Endodermal cell (in vitro differentiated cells): ENCODE measurements at regions not wholly inside any gene's neighbourhood (a gene's known extent, or its start where the extent isn't known, plus 50 kb on each side); places are given as distances from the start of the nearest gene placed in this dataset.

Experiments
- DNase-seq: peaks from one replicate; pipeline ENCODE4 v3.0.0-alpha.2; 2017
- H3K27ac ChIP-seq: 2 replicates; pipeline ENCODE4 v1.5.1; 2013; ENCODE audit warnings: mild to moderate bottlenecking, low read depth, low read length, moderate library complexity
- H3K27me3 ChIP-seq: 2 replicates; pipeline ENCODE4 v1.6.1; 2013; ENCODE audit warnings: mild to moderate bottlenecking, low read length, moderate library complexity; ENCODE audit not compliant: insufficient read depth, control insufficient read depth, poor library complexity, severe bottlenecking
- H3K36me3 ChIP-seq: 2 replicates; pipeline ENCODE4 v1.7.0; 2013; ENCODE audit warnings: mild to moderate bottlenecking, low read length, moderate library complexity; ENCODE audit not compliant: control insufficient read depth, insufficient read depth
- H3K4me1 ChIP-seq: one replicate; pipeline ENCODE4 v1.7.0; 2013; ENCODE audit warnings: low read length; ENCODE audit not compliant: control insufficient read depth, insufficient read depth
- H3K4me3 ChIP-seq: 2 replicates; pipeline ENCODE4 v1.5.1; 2013; ENCODE audit warnings: mild to moderate bottlenecking, low read length, moderate library complexity
- H3K9ac ChIP-seq: 2 replicates; pipeline ENCODE4 v1.6.1; 2013; ENCODE audit warnings: mild to moderate bottlenecking, low read length, moderate library complexity; ENCODE audit not compliant: poor library complexity, severe bottlenecking; ENCODE audit errors: extremely low read depth
- H3K9me3 ChIP-seq: 2 replicates; pipeline ENCODE4 v1.6.1; 2013; ENCODE audit warnings: mild to moderate bottlenecking, low read length, moderate library complexity; ENCODE audit not compliant: control insufficient read depth
- H3K27ac Mint-ChIP-seq: 2 replicates; pipeline ENCODE4 v1.8.0; 2020; ENCODE audit warnings: mixed read lengths
- H3K27me3 Mint-ChIP-seq: 2 replicates; pipeline ENCODE4 v1.8.0; 2021; ENCODE audit warnings: mild to moderate bottlenecking, mixed read lengths; ENCODE audit not compliant: insufficient read depth
- H3K36me3 Mint-ChIP-seq: 2 replicates; pipeline ENCODE4 v1.8.0; 2020; ENCODE audit warnings: low read depth, mixed read lengths
- H3K4me1 Mint-ChIP-seq: 2 replicates; pipeline ENCODE4 v1.8.0; 2020; ENCODE audit warnings: mixed read lengths
- H3K4me3 Mint-ChIP-seq: 2 replicates; pipeline ENCODE4 v1.8.0; 2020; ENCODE audit warnings: mild to moderate bottlenecking, moderate library complexity, mixed read lengths
- H3K9me3 Mint-ChIP-seq: 2 replicates; pipeline ENCODE4 v1.8.0; 2020; ENCODE audit warnings: mild to moderate bottlenecking, mixed read lengths
- CTCF ChIP-seq: fragments of 200-600 bp; sonication (generic); conservative IDR thresholded peaks from 2 replicates; pipeline ENCODE4 v1.5.0; 2021; ENCODE audit warnings: antibody characterized with exemption, mild to moderate bottlenecking
- WGBS, 2 experiments: methylation state at CpG; one replicate each; pipeline versions ENCODE4 v1.1.5 to v1.1.7; 2013; ENCODE audit warnings: missing lambda C conversion rate in 2 of 2, mixed read lengths in 1 of 2; ENCODE audit not compliant: insufficient coverage in 1 of 2, insufficient read length in 1 of 2; 5-methylcytosine and 5-hydroxymethylcytosine counted together

- H3K27ac ChIP-seq, result no peak overlapping the region
- H3K27me3 ChIP-seq, result no peaks in the 10 kb centered on the region
- DNase-seq, result no peak
- H3K9ac ChIP-seq, result no peak overlapping the region
- H3K27ac Mint-ChIP-seq, result no peak overlapping the region
- H3K36me3 Mint-ChIP-seq, result no peaks in the 10 kb centered on the region
- H3K4me3 ChIP-seq, result no peak overlapping the region
- H3K36me3 ChIP-seq, result no peaks in the 10 kb centered on the region
- 84 to 92% methylated on average over 2 of the region's 2 CpGs for WGBS, 2 experiments
- no peak overlapping the region for H3K4me3 Mint-ChIP-seq
- H3K9me3 Mint-ChIP-seq, result peaks cover 3% of the 10 kb centered on the region
- H3K4me1 Mint-ChIP-seq, result no peaks in the 10 kb centered on the region
- H3K4me1 ChIP-seq, result no peaks in the 10 kb centered on the region
- H3K27me3 Mint-ChIP-seq, result no peaks in the 10 kb centered on the region
- TF ChIP-seq CTCF, result no peak
- no peaks in the 10 kb centered on the region for H3K9me3 ChIP-seq
Observed at GRCh38 chr9:73889023-73889422, 608.1 kb upstream of the RORB start.

GRCh38 chr9:73890685-73891277 is 606.4 kb upstream of the RORB start:
- H3K9ac ChIP-seq, result no peak overlapping the region
- Mint-ChIP-seq H3K36me3 (no peaks in the 10 kb centered on the region), H3K4me3 (no peak overlapping the region), H3K27ac (no peak overlapping the region), H3K4me1 (no peaks in the 10 kb centered on the region), H3K9me3 (no peaks in the 10 kb centered on the region), H3K27me3 (no peaks in the 10 kb centered on the region)
- no peak for DNase-seq
- H3K4me1 ChIP-seq, result no peaks in the 10 kb centered on the region
- H3K36me3 ChIP-seq, result no peaks in the 10 kb centered on the region
- no peak overlapping the region for H3K27ac ChIP-seq
- no peaks in the 10 kb centered on the region for H3K27me3 ChIP-seq
- no peaks in the 10 kb centered on the region for H3K9me3 ChIP-seq
- TF ChIP-seq CTCF, result no peak
- no peak overlapping the region for H3K4me3 ChIP-seq

- Mint-ChIP-seq H3K27ac (no peak overlapping the region), H3K4me3 (no peak overlapping the region), H3K36me3 (no peaks in the 10 kb centered on the region), H3K4me1 (no peaks in the 10 kb centered on the region), H3K9me3 (peaks cover 2% of the 10 kb centered on the region), H3K27me3 (no peaks in the 10 kb centered on the region)
- H3K4me3 ChIP-seq, result no peak overlapping the region
- WGBS, 2 experiments, result 83 to 100% methylated on average over 1 to 3 of the region's 3 CpGs
- no peak for TF ChIP-seq CTCF
- H3K36me3 ChIP-seq, result no peaks in the 10 kb centered on the region
- no peak overlapping the region for H3K27ac ChIP-seq
- H3K4me1 ChIP-seq, result no peaks in the 10 kb centered on the region
- no peaks in the 10 kb centered on the region for H3K27me3 ChIP-seq
- H3K9me3 ChIP-seq, result no peaks in the 10 kb centered on the region
- H3K9ac ChIP-seq, result no peak overlapping the region
- DNase-seq, result no peak
Observed at GRCh38 chr9:73892335-73892734, 604.8 kb upstream of the RORB start.
